Activated naive CD4-positive, alpha-beta T cell treated with anti-CD3 and anti-CD28 coated beads, Interleukin-2, amount 50 U/mL, for 24 hours (primary cell): ENCODE measurements at regions not wholly inside any gene's neighbourhood (a gene's known extent, or its start where the extent isn't known, plus 50 kb on each side); places are given as distances from the start of the nearest gene placed in this dataset.
"Not testable (repeated sequence)": the region's sequence is repeated elsewhere in the genome, so short reads cannot be mapped to it uniquely, and the experiment has no call there.

Source experiments
- H3K27ac Mint-ChIP-seq: one replicate; pipeline ENCODE4 v1.8.0; 2021; ENCODE audit warnings: mild to moderate bottlenecking, mixed read lengths
- H3K27me3 Mint-ChIP-seq: one replicate; pipeline ENCODE4 v1.8.0; 2021; ENCODE audit warnings: mixed read lengths
- H3K36me3 Mint-ChIP-seq: one replicate; pipeline ENCODE4 v1.8.0; 2021; ENCODE audit warnings: mixed read lengths
- H3K4me1 Mint-ChIP-seq: one replicate; pipeline ENCODE4 v1.8.0; 2021; ENCODE audit warnings: mixed read lengths
- H3K4me3 Mint-ChIP-seq: one replicate; pipeline ENCODE4 v1.8.0; 2021; ENCODE audit warnings: mild to moderate bottlenecking, mixed read lengths
- H3K9me3 Mint-ChIP-seq: one replicate; pipeline ENCODE4 v1.8.0; 2021; ENCODE audit warnings: mixed read lengths

- no peak overlapping the region for H3K4me3 Mint-ChIP-seq
- no peaks in the 10 kb centered on the region for H3K36me3 Mint-ChIP-seq
- no peaks in the 10 kb centered on the region for H3K9me3 Mint-ChIP-seq
- H3K27ac Mint-ChIP-seq: no peak overlapping the region
- H3K27me3 Mint-ChIP-seq: peaks cover 2% of the 10 kb centered on the region
- H3K4me1 Mint-ChIP-seq: no peaks in the 10 kb centered on the region
Observed at GRCh38 chr3:13142552-13143380, 69.5 kb upstream of the IQSEC1 start.

- H3K27ac Mint-ChIP-seq: no peak overlapping the region
- H3K36me3 Mint-ChIP-seq: no peaks in the 10 kb centered on the region
- no peaks in the 10 kb centered on the region for H3K9me3 Mint-ChIP-seq
- peaks cover 2% of the 10 kb centered on the region for H3K27me3 Mint-ChIP-seq
- H3K4me3 Mint-ChIP-seq: no peak overlapping the region
- H3K4me1 Mint-ChIP-seq: no peaks in the 10 kb centered on the region
Observed at GRCh38 chr3:13141991-13142412, 68.8 kb upstream of the IQSEC1 start.

- no peaks in the 10 kb centered on the region for H3K36me3 Mint-ChIP-seq
- peaks cover 2% of the 10 kb centered on the region for H3K27me3 Mint-ChIP-seq
- no peaks in the 10 kb centered on the region for H3K9me3 Mint-ChIP-seq
- H3K4me1 Mint-ChIP-seq: no peaks in the 10 kb centered on the region
- H3K27ac Mint-ChIP-seq: no peak overlapping the region
- H3K4me3 Mint-ChIP-seq: no peak overlapping the region
Observed at GRCh38 chr3:13141183-13141582, 68.0 kb upstream of the IQSEC1 start.

- Mint-ChIP-seq H3K27ac (no peak overlapping the region), H3K36me3 (no peaks in the 10 kb centered on the region), H3K9me3 (no peaks in the 10 kb centered on the region), H3K4me1 (no peaks in the 10 kb centered on the region), H3K27me3 (peaks cover 2% of the 10 kb centered on the region), H3K4me3 (no peak overlapping the region)
Observed at GRCh38 chr3:13140596-13140995, 67.4 kb upstream of the IQSEC1 start.

GRCh38 chr3:13139471-13140065 lies 66.3 kb upstream of the IQSEC1 start:
- H3K4me3 Mint-ChIP-seq: no peak overlapping the region
- no peak overlapping the region for H3K27ac Mint-ChIP-seq
- H3K36me3 Mint-ChIP-seq: no peaks in the 10 kb centered on the region
- peaks cover 2% of the 10 kb centered on the region for H3K27me3 Mint-ChIP-seq
- no peaks in the 10 kb centered on the region for H3K4me1 Mint-ChIP-seq
- no peaks in the 10 kb centered on the region for H3K9me3 Mint-ChIP-seq

GRCh38 chr3:13138833-13139145 lies 65.6 kb upstream of the IQSEC1 start:
- Mint-ChIP-seq H3K27ac (no peak overlapping the region), H3K27me3 (peaks cover 2% of the 10 kb centered on the region), H3K36me3 (no peaks in the 10 kb centered on the region), H3K9me3 (no peaks in the 10 kb centered on the region), H3K4me1 (no peaks in the 10 kb centered on the region), H3K4me3 (no peak overlapping the region)

GRCh38 chr3:13137941-13138832 lies 65.0 kb upstream of the IQSEC1 start:
- no peaks in the 10 kb centered on the region for H3K9me3 Mint-ChIP-seq
- H3K4me1 Mint-ChIP-seq: no peaks in the 10 kb centered on the region
- peaks cover 2% of the 10 kb centered on the region for H3K27me3 Mint-ChIP-seq
- no peaks in the 10 kb centered on the region for H3K36me3 Mint-ChIP-seq
- no peak overlapping the region for H3K4me3 Mint-ChIP-seq
- no peak overlapping the region for H3K27ac Mint-ChIP-seq

- not testable (repeated sequence) for H3K27ac Mint-ChIP-seq, H3K27me3 Mint-ChIP-seq
Observed at GRCh38 chr3:13136848-13137247, 63.6 kb upstream of the IQSEC1 start.

GRCh38 chr3:13136426-13136825 lies 63.2 kb upstream of the IQSEC1 start:
- Mint-ChIP-seq H3K9me3 (no peaks in the 10 kb centered on the region), H3K36me3 (no peaks in the 10 kb centered on the region), H3K4me1 (peaks cover 5% of the 10 kb centered on the region), H3K27me3 (peaks cover 2% of the 10 kb centered on the region), H3K27ac (no peak overlapping the region), H3K4me3 (no peak overlapping the region)

More at GRCh38 chr3:13136848-13137247, 63.6 kb upstream of the IQSEC1 start:
- H3K4me3 Mint-ChIP-seq, H3K36me3 Mint-ChIP-seq, H3K4me1 Mint-ChIP-seq, H3K9me3 Mint-ChIP-seq: not testable (repeated sequence)

- H3K9me3 Mint-ChIP-seq: no peaks in the 10 kb centered on the region
- H3K4me3 Mint-ChIP-seq: no peak overlapping the region
- no peak overlapping the region for H3K27ac Mint-ChIP-seq
- no peaks in the 10 kb centered on the region for H3K36me3 Mint-ChIP-seq
- H3K27me3 Mint-ChIP-seq: no peaks in the 10 kb centered on the region
- H3K4me1 Mint-ChIP-seq: peaks cover 5% of the 10 kb centered on the region
Observed at GRCh38 chr3:13135811-13136321, 62.6 kb upstream of the IQSEC1 start.

GRCh38 chr3:13135251-13135810 lies 62.1 kb upstream of the IQSEC1 start:
- Mint-ChIP-seq H3K4me3 (no peak overlapping the region), H3K9me3 (no peaks in the 10 kb centered on the region), H3K27me3 (no peaks in the 10 kb centered on the region), H3K4me1 (peaks cover 5% of the 10 kb centered on the region), H3K27ac (no peak overlapping the region), H3K36me3 (no peaks in the 10 kb centered on the region)

GRCh38 chr3:13134879-13135206 lies 61.6 kb upstream of the IQSEC1 start:
- peaks cover 5% of the 10 kb centered on the region for H3K4me1 Mint-ChIP-seq
- no peak overlapping the region for H3K4me3 Mint-ChIP-seq
- H3K27me3 Mint-ChIP-seq: no peaks in the 10 kb centered on the region
- no peak overlapping the region for H3K27ac Mint-ChIP-seq
- H3K9me3 Mint-ChIP-seq: no peaks in the 10 kb centered on the region
- H3K36me3 Mint-ChIP-seq: no peaks in the 10 kb centered on the region

- H3K36me3 Mint-ChIP-seq: no peaks in the 10 kb centered on the region
- H3K27me3 Mint-ChIP-seq: no peaks in the 10 kb centered on the region
- no peak overlapping the region for H3K4me3 Mint-ChIP-seq
- H3K4me1 Mint-ChIP-seq: peaks cover 5% of the 10 kb centered on the region
- H3K9me3 Mint-ChIP-seq: no peaks in the 10 kb centered on the region
- H3K27ac Mint-ChIP-seq: no peak overlapping the region
Observed at GRCh38 chr3:13134166-13134878, 61.1 kb upstream of the IQSEC1 start.

GRCh38 chr3:13133471-13133981 lies 60.3 kb upstream of the IQSEC1 start:
- H3K36me3 Mint-ChIP-seq: no peaks in the 10 kb centered on the region
- peaks cover 5% of the 10 kb centered on the region for H3K4me1 Mint-ChIP-seq
- H3K9me3 Mint-ChIP-seq: no peaks in the 10 kb centered on the region
- H3K4me3 Mint-ChIP-seq: no peak overlapping the region
- no peaks in the 10 kb centered on the region for H3K27me3 Mint-ChIP-seq
- H3K27ac Mint-ChIP-seq: no peak overlapping the region
